ENCODE measurements at regions not wholly inside any gene's neighbourhood (a gene's known extent, or its start where the extent isn't known, plus 50 kb on each side); places are given as distances from the start of the nearest gene placed in this dataset.

DNA sequence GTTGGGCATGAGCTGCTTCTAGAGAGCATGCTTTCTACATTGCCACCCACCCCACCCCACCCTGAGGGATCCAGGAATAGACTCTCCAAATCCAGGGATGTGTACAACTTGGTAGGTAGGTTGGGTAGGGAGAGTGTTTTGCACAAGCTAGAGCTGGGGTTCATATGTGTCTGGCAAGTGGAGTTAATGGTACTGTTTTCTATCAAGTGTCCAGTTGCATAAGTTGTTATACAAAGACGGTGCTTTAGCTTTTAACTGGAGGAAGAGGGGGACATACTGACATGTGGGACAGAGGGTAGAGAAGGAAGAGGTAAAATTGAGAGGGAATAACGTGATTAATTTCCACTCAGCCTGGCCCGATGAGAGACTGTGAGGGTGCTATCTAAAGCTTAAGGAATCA is 51.0 kb upstream of the TNC start:
- DNase-seq = no peak

DNA sequence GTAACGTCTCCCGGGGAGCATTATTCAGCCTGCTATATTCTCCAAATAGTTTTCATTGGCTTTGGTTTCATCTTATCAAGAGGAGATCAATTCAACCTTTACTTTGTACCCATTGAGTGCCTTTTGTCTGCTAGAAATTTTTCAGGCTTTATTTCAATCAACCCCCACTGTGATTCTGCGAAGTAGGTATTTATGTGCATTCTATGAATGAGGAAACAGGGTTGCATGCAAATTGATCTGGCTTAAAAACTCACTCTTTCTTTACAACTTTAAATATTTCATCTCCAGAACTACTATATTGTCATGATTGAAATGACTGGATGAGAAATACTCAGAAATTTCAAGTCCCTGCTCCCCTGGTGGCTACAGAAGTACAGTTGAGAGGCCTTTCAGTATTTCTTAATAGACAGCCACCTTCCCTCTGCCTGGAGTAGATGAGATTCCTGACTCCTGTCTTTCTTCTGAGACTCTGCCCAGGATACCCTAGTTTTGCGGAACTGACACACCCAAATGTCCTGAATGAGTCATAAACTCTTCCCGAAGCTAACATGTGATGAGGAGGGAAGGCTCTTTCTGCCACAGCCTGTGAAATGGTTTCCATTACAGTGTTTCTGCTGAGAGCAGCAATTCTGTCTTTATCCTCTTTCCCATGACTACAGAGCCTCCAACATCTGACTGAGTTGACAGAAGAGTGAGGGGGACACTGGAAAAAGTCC is 52.6 kb upstream of the TNC start:
- no peak for DNase-seq

DNA sequence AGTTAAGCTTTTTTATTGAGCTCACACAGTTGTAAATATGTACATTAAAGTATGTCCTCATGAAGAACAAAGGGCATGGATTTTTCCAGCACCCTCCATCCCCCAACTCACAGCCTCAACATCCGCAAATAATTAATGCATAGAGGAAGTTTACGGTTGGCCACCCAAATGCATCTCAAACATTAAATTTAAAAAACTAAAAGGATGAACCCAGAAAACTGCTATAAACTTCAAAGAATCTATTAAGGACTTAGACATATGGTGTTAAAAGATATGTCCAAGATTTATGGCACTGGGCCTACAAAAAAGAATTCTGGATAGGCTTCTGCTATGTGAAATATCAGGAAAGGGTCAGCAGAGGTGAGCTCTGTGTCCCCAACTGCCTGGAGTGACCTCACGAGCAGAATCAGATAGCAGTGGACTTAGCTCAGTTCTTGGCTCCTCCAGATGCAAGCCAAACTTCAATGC is 54.0 kb upstream of the TNC start:
- no peak for DNase-seq

DNA sequence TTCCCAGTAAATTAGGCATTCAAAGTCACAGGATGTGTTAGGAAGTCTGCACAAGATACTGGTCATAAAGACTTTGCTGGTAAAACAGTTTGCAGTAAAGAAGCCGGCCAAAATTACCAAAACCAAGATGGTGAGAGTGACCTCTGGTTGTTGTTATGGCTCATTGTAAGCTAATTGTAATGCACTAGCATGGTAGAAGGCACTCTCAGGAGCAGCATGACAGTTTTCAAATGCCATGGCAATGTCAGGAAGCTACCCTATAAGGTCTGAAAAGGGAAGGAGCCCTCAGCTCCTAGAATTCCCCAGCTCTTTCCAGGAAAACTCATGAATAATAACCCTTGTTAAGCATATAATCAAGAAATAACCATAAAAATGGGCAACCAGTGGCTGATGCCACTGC is 64.3 kb upstream of the TNC start:
- no peak for DNase-seq

DNA sequence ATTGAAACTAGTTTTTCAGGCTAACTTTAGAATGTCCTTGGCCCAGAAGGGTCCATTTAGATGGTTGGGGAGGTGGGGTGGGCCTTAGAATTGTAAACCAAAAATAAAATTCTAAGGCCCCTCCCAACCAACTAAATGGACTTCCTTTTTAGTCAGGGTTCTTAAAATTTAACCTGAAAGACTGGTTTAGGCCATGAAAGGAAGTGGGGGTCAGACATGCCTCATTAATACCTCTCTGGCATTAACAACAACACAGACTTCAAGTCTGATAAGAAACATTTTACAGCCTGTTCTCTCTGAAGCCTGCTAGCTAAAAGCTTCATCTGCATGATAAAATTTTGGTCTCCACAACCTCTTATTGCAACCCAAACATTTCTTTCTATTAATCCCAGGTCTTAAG is 65.5 kb upstream of the TNC start:
- DNase-seq = no peak

DNA sequence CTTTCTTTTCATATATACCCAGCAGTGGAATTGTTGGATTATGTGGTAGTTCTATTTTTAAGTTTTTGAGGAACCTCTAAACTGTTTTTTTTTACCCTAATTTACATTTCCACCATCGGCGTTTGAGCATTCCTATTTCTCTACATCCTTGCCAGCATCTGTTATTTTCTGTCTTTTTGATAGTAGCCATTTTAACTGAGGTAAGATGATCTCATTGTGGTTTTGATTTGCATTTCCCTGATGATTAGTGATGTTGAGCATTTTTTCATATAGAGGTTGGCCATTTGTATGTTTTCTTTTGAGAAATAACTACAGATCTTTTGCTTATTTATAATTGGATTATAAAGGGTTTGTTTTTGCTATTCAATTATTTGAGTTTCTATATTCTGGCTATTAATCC is 71.7 kb upstream of the TNC start:
- DNase-seq = no peak

DNA sequence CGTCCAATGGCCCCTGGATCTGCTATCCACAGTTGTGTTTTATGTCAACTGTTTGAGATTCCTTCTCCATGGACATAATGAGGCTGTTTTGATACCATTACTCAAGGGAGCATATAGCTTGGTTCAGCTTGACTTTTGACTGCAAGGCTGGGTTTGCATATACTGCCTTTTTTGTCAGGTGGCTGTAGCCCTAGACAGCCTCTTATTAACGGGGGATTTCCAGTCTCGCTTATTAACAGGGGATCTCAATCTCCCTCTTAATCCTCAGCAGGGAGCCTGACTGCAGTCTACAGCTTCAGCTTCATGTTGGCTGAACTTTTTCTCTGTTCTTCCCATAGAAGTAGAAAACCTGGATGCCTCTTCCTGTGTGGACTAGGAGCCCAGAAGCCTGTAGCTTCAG is 73.7 kb upstream of the TNC start:
- DNase-seq = no peak

DNA sequence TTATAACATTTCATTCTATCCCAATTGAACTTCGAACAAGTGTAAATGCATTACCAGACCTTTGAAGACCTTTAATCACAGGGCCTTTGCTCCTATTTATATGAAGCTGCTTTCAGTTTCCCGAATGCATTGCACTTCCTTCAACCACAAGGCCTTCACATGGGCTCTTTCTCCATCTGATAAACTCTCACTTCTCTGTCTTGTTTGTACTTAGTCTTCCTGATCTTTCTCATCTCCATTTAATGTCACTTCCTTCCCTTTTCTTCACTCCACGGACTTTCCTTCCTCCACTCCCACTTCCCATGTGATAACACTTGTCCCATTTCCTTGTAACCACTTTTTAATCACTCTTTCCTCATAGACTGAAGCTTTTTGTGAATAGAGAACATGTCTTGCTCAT is 74.3 kb upstream of the TNC start:
- DNase-seq = peak; percentile 86

DNA sequence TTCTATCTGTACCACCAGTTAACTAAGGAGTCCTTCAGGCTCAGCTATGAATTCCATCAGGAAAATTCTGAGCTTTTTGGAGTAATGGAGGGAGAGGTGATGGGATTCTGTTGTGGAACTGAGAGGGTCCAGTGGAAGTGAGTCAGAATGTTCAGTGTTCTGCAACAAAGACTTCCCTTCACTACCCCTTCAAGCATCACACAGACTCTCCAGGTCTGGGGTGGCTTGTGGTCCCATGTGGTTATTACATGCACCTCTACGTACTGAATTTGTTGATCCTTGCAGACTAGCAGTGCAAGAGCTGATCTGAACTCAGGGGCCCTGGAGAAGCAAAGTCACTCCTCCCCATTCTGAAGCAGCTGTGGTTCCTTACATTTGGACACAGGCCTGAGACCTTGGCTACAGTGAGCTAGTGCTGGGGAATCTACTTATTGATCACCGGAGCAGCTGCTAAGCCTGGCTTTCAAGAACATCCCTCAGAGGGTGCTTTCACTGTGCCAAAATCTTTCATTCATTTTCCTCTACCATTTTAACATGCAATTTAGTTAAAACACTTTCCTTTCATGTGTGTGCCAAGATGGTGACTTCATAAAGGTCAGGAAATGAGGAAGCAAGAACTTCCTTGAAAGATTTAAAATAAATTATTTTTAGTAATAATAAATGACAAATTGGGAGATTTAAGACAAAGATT is 75.0 kb upstream of the TNC start:
- no peak for DNase-seq

DNA sequence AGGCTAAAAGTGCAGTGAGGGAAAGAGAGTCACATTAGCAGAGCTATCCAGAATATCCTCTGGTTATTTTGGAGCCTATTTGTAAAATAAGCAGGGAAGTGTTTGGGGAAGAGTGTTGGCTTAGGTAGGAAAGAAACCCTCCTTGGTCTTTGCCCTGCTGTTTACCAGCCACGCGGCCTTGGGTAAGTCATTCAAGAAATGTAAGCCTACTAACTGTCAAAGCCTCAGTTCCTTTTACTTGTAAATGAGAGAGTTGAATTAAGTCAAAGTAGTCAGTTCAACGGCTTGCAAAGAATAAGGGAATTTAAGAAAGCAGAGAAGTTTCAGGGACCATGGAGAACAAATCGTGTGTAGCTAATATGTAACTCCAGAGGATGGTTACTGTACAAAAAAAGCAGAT is 75.8 kb upstream of the TNC start:
- DNase-seq = no peak

DNA sequence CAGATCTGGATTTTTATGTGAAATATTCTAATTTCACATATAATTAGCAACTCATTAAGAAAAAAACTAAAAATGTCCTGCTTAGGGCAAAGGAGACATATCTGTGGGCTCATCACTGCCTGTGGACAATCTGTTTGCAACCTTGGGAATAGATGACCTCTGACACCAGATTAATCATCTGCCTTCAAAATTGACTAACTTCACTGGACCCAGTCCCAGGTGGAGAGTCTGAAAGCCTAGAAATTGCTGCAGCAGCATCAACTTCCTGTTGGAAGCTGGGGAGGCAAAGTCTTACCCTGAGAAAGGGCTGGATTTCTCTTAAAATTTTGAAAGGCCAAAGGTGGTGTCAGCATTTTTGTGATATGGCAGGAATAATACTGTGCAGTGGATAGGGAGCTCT is 76.3 kb upstream of the TNC start:
- no peak for DNase-seq

DNA sequence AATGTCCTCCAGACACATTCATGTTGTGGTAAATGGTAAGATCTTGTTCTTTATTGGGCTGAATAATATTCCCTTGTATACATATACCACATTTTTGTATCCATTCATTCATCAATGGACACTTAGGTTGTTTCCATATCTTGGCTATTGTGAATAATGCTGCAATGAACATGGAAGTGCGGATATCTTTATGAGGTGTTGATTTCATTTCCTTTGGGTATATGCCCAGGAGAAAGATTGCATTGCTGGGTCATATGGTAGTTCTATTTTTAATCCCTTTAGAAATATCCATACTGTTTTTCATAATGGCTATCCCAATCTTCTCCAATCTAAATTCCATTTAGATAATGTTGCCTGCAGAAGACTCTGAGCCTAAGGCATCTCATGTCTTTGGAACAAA is 78.0 kb upstream of the TNC start:
- DNase-seq = no peak

DNA sequence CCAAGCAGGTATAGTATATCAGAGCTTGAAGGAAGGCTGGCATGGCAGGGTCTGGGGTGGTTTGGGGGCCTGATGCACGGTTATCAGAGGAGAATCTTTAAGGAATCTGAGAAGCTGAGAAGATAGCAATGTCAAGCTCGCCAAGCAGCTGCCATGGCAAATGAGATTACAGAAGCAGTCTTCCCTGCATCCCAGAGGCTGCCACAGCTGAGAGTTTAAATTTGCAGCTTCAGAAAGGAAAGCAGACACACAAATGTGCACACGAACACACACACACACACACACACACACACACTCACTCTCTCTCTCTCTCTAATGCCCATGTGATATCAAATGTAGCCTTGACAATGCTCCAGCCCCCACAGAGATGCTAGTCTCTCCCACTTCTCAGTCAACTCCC is 79.0 kb upstream of the TNC start:
- no peak for DNase-seq

DNA sequence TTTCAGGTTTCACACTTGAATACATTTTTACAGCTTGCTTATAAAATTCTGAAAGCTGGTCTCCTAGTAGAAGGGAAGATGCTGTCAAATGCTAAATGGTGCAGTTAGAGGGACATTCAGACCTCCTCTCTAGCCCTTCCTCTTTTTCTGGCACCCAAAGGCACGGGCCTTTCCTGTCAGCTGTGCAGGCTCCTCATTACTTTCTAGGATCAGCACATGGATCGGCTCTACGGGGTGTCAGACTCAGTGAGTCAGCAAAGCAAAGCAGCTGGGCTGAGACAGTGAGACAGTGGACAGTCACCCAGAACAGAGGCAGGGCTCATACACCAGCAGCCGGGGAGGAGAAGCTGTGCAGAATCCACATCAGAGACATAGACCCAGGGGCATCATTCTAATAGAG is 80.0 kb upstream of the TNC start:
- DNase-seq = no peak

DNA sequence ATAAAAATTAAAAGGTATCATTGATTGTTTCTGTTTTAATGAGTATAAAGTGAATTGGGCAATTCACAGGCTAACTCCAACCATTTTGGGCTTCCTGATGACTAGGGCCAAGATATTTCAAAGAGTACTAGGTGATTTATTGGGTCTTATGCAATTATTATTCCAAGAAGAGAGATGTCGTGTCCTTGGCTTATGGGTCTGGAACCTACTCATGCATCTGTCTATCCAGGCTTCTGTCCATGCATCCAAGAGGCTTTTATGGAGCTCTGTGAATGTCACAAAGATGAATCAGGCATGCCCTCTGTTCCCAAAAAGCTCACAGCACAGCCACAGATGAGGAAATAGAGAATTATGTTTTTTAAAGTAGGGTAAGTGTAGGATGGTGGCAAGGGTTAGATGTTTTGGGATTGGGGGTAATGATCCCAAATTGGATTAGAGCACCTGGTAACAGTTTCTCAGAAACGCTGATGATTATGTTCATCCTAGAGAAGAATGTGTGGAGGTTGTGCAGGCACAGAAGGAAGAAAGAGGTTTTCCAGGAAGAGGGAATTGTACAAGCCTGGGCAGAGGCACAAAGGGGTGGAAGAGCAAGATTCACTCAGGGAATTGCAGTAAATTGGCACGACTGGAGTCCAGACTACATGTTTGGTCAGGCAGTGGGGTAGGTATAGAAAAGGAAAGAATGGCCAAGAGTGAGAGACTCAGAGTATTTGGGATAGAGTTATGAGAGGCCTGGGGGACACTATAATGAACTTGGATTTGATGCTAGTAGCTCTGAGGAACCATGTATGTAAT is 83.0 kb upstream of the TNC start:
- DNase-seq = no peak

DNA sequence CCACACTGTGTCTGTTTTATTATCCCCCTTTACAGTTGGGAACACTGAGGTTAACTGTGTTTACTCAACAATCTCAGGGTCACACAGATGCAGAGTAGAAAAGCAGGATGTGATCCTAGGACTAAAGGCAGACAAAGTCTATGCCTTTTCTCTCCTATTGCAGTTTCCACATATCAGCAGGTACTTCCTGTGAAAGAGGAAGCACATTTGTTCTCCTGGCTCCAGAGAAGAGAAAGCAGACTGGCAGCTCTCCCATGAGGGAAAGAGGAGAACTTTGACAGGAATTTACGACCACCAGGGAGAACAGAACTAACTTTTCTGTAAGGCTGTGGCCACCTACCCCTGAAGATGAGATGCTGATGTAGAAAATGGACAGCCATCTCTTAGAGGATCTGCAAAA is 84.2 kb upstream of the TNC start:
- DNase-seq = no peak

DNA sequence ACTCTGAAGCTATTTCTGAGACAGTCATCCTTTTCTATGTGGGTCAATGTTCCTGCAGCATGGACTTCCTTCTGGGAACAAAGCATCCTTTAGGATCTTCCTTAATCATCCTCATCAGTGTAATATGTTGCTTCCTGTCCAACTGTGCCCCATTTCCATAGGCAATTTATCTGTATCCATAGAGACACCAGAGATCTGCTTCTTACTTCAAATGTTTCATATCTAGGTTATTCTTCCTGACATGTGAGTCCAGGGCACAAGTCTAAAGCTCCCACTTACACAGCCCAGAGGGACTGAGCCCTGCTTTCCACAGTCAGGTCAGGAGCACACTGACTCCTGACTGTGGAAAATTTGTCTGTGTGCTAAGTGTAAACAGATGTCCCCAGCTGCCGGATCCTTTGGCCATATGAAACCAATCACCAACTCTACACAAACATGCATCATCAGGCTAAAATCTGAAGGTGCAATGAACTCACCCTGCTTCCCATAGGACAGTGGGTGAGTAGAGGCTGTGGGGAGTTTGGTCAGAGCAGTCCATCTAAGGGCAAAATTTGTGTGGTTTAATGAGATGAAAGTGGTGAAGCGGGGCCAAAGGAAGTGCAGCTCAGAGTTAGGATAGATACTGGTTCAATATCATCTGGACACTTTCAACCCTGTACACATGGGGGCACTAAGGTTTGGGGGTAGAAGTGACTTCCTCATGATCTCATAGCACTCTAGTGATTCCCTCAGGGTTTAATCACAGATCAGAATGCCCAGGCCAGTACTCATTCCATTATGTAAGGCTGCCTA is 85.2 kb upstream of the TNC start:
- DNase-seq = no peak

DNA sequence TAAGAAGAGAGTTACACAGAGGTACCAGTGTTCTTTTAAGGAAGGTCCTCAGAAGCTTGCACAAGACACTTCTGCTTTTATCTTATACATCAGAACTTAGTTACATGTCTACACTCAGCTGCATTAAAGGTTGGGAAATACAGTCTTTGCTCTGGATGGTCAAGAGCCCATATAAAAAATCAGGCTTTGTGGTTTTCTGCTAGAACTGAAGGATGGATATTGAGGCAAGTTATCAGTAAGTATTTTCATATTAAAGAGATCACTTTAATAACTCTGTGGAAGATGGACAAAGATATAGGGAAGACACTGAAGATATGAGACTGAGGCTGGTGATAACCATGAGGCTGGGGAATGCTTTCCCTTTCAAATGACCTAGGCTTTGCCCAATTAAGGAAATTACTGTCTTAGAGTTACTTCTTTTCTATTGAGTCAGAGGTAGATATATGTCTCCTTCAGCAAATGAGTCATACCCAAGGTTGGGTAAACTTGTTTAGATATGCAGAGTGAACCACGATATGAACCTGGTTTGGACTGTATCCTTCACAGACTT is 87.0 kb upstream of the TNC start:
- DNase-seq = peak; percentile 29

DNA sequence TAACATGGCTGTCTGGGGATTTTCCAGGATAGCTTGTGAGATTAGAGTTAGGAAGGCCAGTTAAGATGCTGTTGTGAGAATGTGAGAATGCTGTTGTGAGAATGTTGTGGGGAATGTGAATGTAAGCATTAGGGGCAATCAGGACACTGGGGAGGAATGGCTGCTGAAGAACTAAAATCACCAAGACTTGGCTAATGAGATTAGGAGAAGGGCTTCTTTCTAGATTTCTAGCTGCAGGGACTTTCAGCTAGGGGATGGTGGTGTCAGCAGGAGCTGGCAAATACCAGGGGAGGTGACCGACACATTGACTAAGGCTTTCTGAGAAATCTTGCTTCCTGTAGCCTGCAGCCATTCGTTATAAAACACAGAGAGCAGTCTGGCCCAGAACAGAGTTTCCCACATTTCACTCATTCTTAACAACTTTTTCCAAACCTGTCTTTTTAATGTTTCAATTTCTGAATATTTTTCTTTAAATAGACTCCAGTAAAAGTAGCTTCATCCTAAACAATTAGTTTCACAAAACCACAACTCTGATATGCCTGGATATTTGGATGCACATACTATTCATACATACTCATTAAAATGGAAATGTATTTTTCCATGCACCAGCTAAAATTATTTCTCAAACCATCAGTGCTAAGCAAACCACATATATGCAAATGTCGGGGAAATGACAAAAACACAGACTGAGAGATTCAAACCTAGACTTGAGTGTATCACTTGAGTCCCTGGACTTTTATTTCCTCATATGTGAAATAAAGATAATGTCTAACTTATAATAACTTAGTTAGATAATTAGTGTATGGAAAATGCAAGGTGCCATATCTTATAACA is 89.3 kb upstream of the TNC start:
- DNase-seq = no peak

DNA sequence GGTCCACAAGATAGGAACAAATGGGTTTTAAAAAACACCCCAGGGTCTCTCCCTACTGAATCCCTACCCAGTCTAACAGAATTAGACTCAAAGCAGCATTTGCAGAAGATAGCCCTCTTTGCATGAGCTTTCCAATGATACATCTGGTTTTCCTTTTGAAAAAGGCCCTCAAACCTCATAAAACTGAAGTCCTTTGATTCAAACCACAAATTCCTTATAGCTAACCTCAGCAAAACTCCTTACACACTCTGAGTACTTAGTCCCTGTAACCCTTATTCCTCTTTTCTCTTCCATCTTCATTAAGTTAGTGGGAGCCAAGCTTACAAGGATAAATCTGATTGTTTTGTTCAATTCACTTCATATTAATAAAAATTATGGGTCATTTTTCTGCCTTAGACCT is 90.5 kb upstream of the TNC start:
- no peak for DNase-seq

DNA sequence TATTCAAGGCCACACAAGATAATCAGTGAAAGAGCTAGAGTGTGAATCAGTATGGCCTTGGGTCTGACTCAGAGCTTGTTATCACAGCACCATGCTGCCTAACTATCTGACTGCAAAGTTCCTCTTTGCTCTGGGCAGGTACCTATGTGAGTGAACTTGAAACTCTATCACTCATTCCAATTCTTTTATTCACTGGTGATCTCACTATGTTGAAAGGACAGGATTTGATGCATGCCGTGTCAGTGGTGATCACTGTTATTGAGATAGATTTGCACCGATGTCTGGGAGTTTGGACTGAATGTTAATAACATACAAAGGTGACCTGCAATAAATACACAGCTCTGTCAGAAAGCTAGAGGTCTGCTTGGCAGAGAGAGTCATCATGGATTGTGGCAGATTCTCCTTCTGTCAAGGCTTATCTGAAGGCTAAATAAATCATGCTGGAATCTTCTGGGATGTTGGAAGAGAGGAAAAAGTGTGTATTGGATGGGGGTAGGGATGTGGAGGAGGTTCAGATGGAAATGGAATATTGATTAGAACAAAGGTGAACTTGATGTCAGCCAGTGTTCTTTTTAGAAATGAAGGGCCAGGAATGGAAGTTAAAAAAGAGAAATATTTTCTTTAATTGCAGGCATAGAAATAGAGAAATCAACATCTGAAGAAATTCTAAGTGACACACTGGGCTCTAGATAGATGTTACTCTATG is 91.8 kb upstream of the TNC start:
- no peak for DNase-seq
